ENCODE measurements at regions not wholly inside any gene's neighbourhood (a gene's known extent, or its start where the extent isn't known, plus 50 kb on each side); places are given as distances from the start of the nearest gene placed in this dataset.

- no peak for TF ChIP-seq EZH2phosphoT487 (IDR thresholded peaks at IDR 0.05; ENCODE audit: insufficient read depth, low read depth)
- TF ChIP-seq EZH2 (IDR thresholded peaks at IDR 0.05; ENCODE audit: insufficient read depth, poor library complexity, severe bottlenecking), result no peak
Observed at GRCh38 chr7:88452646-88453045, 146.0 kb upstream of the STEAP4 start.

Measured in GM23248 (cell line).